GM12878 (cell line): ENCODE measurements at regions not wholly inside any gene's neighbourhood (a gene's known extent, or its start where the extent isn't known, plus 50 kb on each side); places are given as distances from the start of the nearest gene placed in this dataset.
"Not testable (repeated sequence)": the region's sequence is repeated elsewhere in the genome, so short reads cannot be mapped to it uniquely, and the experiment has no call there.

Experiments
- BCLAF1 ChIP-seq: fragments of 450-650 bp; IDR thresholded peaks from 2 replicates; pipeline ENCODE4 v1.6.1; 2017; ENCODE audit warnings: antibody characterized with exemption, mild to moderate bottlenecking, moderate library complexity
- CTCF ChIP-seq, 3 experiments: IDR thresholded peaks in 2 of 3; conservative IDR thresholded peaks in 1 of 3; 2 replicates each; pipeline ENCODE4 v1.5.1; 2011; ENCODE audit warnings: low read depth in 3 of 3, low read length in 3 of 3, mild to moderate bottlenecking in 3 of 3, control low read depth in 2 of 3, moderate library complexity in 2 of 3, inconsistent platforms in 1 of 3, mixed read lengths in 1 of 3; ENCODE audit not compliant: control insufficient read depth in 2 of 3, insufficient read depth in 1 of 3; ENCODE audit errors: extremely low read depth in 1 of 3
- E2F4 ChIP-seq: IDR thresholded peaks from 2 replicates; pipeline ENCODE4 v1.6.1; 2012; ENCODE audit warnings: low read depth, low read length, improper control_type of control experiment
- E2F8 ChIP-seq: fragments of 450-650 bp; IDR thresholded peaks from 2 replicates; pipeline ENCODE4 v1.6.1; 2018; ENCODE audit warnings: mild to moderate bottlenecking, low read depth, moderate library complexity; ENCODE audit not compliant: partially characterized antibody
- ELK1 ChIP-seq: IDR thresholded peaks from 2 replicates; pipeline ENCODE4 v1.6.1; 2012; ENCODE audit warnings: low read depth, low read length, improper control_type of control experiment
- EZH2 ChIP-seq: IDR thresholded peaks from 2 replicates; pipeline ENCODE4 v1.6.1; 2012; ENCODE audit warnings: low read depth, mild to moderate bottlenecking, control low read depth, inconsistent platforms, low read length, borderline replicate concordance; ENCODE audit not compliant: control insufficient read depth
- FOXK2 ChIP-seq: fragments of 450-650 bp; IDR thresholded peaks from 2 replicates; pipeline ENCODE4 v1.6.1; 2017; ENCODE audit warnings: mild to moderate bottlenecking, moderate library complexity
- HDAC2 ChIP-seq: fragments of 200-600 bp; sonication (generic); IDR thresholded peaks from 2 replicates; pipeline ENCODE4 v1.6.1; 2017
- PBX3 ChIP-seq: IDR thresholded peaks from 2 replicates; pipeline ENCODE4 v1.6.1; 2011; ENCODE audit warnings: mild to moderate bottlenecking, low read depth, low read length, moderate library complexity; ENCODE audit not compliant: insufficient replicate concordance
- POLR2A ChIP-seq: IDR thresholded peaks from 2 replicates; pipeline ENCODE4 v1.6.1; 2011; ENCODE audit warnings: low read depth, mild to moderate bottlenecking, low read length
- SRF ChIP-seq, 2 experiments: IDR thresholded peaks; 2 replicates each; pipeline ENCODE4 v1.6.1; 2011; ENCODE audit warnings: low read depth in 2 of 2, low read length in 2 of 2, mild to moderate bottlenecking in 1 of 2, moderate library complexity in 1 of 2
- TCF12 ChIP-seq: IDR thresholded peaks from 2 replicates; pipeline ENCODE4 v1.6.1; 2011; ENCODE audit warnings: low read depth, mild to moderate bottlenecking, low read length
- ZNF207 ChIP-seq: fragments of 450-650 bp; IDR thresholded peaks from 2 replicates; pipeline ENCODE4 v1.6.1; 2014; ENCODE audit warnings: antibody characterized with exemption, mild to moderate bottlenecking, borderline replicate concordance
- ZNF274 ChIP-seq: IDR thresholded peaks from one replicate; pipeline ENCODE4 v1.8.0; 2011; ENCODE audit not compliant: insufficient read length, insufficient read depth

- TF ChIP-seq FOXK2; EZH2; PBX3; CTCF (IDR thresholded peaks at IDR 0.05 in 2 of 3, conservative IDR thresholded peaks at IDR 0.05 in 1 of 3; ENCODE audit: control insufficient read depth in 2 of 3, extremely low read depth in 1 of 3, insufficient read depth in 1 of 3, low read depth in 3 of 3, low read length in 3 of 3); SRF (IDR thresholded peaks at IDR 0.05; ENCODE audit: low read depth in 2 of 2, low read length in 2 of 2); E2F4; E2F8; BCLAF1; HDAC2; POLR2A; TCF12; ZNF207; ELK1; ZNF274: not testable (repeated sequence)
Measured at GRCh38 chr17:45573326-45573725, 82.8 kb upstream of the PLEKHM1 start.
